HG02943 (cell line): ENCODE measurements at regions not wholly inside any gene's neighbourhood (a gene's known extent, or its start where the extent isn't known, plus 50 kb on each side); places are given as distances from the start of the nearest gene placed in this dataset.

ENCODE experiments used
- ATAC-seq: cut with Tn5 transposase; IDR thresholded peaks from one replicate; pipeline ENCODE4 v1.9.1; 2021; ENCODE audit warnings: mild to moderate bottlenecking, low read depth, moderate library complexity; ENCODE audit not compliant: unreplicated experiment

GRCh38 chr1:232269988-232270387, 359.9 kb downstream of the SIPA1L2 start:
- ATAC-seq: no peak

- ATAC-seq: no peak
These were observed 361.9 kb downstream of the SIPA1L2 start for GRCh38 chr1:232267837-232268598.

GRCh38 chr1:232267092-232267836, 362.7 kb downstream of the SIPA1L2 start:
- ATAC-seq: no peak

DNA sequence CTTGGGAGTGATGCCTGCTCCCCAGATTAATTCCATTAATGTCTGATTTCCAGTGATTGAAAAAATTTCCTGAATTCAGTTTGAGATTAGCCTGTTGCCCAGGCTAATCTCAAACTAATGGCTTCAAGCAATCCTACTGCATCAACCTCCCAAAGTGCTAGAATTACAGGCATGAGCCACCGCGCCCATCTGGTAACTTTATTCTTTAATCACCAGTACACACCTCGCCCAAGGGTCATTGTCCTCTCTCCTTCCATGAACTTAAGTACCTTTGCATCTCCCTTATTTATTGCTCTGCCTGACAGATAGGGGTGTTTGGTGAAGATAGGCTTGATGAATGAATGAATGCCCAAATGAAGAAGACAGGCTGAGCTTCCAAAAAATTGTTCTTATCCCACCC, 366.5 kb downstream of the SIPA1L2 start:
- ATAC-seq: no peak

DNA sequence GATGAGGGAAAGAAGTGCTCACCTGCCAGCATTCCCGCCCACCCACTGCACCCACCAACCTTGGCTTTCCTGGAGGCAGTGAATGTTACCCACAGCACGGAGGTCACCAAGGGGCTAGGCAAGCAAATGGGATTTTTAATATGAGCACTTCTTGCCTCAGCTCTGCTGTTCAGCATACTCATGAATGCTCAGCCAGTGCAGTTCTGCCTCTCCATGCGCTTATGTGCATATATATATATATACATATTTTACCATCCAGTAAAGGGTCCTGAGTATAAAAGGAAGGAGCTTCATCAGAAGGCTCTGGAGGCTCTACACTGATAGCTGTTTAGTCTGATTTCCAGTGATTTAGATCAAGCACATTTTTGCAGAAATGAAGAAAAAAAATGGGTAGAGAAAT, 366.9 kb downstream of the SIPA1L2 start:
- ATAC-seq: no peak

- no peak for ATAC-seq
These were observed 369.1 kb downstream of the SIPA1L2 start for GRCh38 chr1:232260861-232261260.

GRCh38 chr1:232260045-232260444, 369.9 kb downstream of the SIPA1L2 start:
- no peak for ATAC-seq

DNA sequence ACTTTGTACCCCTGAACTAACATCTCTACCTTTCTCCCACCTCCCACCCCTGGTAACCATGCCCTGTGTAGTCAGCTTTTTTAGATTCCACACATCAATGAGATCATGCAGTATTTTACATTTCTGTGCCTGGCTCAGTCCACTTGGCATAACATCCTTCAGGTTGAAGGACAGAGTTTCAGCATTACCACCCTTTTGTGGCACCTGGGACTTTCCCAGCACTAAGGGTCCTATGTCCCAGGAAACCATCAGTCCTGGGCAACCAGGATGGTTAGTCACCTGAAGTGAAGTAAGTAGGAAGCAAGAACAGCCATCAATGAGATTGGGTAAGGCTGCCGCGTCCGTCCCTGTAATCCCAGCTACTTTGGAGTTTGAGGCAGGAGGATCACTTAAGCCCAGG, 370.6 kb downstream of the SIPA1L2 start:
- no peak for ATAC-seq

DNA sequence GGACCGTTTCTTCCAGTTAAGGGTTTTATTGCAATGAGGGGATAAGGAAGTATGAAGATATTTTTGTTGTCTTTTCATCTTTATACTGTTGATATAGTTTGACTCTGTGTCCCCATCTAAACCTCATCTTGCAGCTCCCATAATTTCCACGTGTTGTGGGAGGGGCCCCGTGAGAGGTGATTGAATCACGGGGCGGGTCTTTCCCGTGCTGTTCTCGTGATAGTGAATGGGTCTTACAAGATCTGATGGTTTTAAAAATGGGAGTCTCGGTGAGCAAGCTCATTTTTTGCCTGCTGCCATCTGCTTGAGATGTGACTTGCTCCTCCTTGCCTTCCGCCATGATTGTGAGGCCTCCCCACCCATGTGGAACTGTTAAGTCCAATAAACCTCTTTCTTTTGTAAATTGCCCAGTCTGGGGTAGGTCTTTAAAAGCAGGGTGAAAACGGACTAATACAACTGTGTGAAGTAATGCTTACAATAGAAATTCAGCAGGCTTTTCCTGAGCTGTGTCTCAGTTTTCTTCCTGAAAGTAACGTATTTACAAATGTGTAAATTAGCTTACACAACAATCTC, 377.3 kb downstream of the SIPA1L2 start:
- no peak for ATAC-seq

GRCh38 chr1:232250838-232251237, 379.1 kb downstream of the SIPA1L2 start:
- no peak for ATAC-seq

- ATAC-seq: no peak
These were observed 379.8 kb downstream of the SIPA1L2 start for GRCh38 chr1:232249861-232250777.

DNA sequence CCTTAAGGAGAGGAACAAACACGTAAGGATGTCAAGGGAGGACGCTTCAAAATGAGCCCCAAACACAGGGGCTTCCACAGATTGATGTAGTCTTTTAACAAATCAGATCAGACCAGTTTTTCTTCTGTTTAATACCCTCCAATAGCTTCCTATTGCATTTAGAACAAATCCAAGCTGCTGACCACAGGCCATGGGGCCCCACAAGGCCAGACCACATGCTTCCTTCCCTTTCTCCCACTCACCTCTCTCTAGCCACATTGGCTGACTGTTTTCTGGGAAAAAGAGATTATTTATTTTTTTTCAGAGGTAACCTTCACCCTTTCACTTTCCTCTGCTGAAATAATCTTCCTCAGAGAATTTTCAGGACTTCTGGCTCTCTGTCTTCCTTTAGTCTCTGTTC, 380.6 kb downstream of the SIPA1L2 start:
- no peak for ATAC-seq

GRCh38 chr1:232248276-232248820, 381.6 kb downstream of the SIPA1L2 start:
- no peak for ATAC-seq

- no peak for ATAC-seq
These were observed 382.3 kb downstream of the SIPA1L2 start for GRCh38 chr1:232247669-232248068.

- no peak for ATAC-seq
These were observed 385.5 kb downstream of the SIPA1L2 start for GRCh38 chr1:232244426-232244825.

DNA sequence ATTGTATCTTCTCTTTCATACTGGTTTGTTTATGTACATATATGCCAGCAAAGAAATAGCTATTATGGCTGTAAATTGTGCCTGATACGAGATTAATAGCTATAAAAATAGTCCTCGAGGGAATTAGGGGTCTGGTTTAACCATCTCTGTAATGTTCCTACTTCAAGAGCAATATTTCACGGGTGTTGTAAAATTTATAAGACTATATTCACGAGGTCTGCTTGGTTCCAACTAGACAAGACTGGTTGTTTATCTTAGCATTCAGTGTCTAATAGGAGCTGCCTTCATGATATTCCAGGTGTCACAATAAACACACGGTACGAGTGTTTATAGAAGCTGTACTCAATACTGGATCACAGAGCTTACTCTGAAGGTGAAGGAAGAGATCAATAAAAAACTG, 389.9 kb downstream of the SIPA1L2 start:
- no peak for ATAC-seq

- no peak for ATAC-seq
These were observed 390.4 kb downstream of the SIPA1L2 start for GRCh38 chr1:232239522-232239921.

GRCh38 chr1:232238009-232238408, 391.9 kb downstream of the SIPA1L2 start:
- ATAC-seq: no peak

DNA sequence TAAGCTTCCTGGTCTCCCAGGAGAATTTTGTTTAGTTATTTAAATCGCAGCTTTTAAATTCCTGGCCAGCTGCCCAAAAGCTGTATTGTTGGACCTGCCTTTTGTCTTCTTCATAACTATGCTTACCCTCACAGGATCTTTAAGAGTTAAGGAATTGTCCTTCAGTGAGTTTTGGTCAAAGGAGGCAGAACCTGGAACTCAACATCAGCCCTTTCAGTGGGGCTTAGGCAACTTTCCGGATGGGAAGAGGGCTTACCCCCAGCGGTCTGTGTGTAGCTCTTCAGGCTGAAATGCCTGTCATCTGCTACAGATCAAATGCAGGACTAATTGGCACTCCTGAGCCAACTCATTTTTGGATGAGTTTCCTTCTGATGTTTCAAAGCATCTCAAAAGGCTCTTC, 402.6 kb downstream of the SIPA1L2 start:
- ATAC-seq: no peak

DNA sequence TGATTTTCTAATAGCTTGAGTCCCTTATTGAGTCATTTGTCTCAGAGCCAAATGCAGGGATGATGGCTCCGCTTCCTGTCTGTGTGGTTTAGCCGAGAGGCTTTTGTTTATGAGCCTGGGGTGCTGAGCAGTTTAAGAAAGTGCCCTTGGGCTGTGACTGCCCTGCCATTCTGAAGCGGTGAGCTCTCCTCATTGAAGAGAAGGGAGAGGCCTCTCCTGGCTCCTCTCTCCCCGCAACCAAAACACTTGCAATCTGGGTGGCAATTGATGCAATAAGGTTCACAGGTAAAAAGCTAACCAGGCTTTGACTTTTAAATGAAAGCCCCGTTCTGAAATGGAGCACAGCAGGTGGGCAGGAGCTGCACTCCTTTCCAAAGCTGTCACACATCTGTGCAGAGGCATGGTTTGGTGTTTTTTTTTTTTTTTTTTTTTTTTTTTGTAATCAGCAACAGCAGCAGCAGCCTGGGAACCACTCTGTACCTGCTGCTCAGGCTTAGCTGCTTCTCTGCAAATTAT, 403.7 kb downstream of the SIPA1L2 start:
- no peak for ATAC-seq
